Activated CD4-positive, alpha-beta memory T cell treated with anti-CD3 and anti-CD28 coated beads for 36 hours (primary cell): ENCODE measurements at regions not wholly inside any gene's neighbourhood (a gene's known extent, or its start where the extent isn't known, plus 50 kb on each side); places are given as distances from the start of the nearest gene placed in this dataset.

Experiments used
- CTCF ChIA-PET: fragments of 350-600 bp; sonication (Branson Sonifier 250); formaldehyde crosslinking; loops from one replicate; lab custom pipeline; 2021; ENCODE audit warnings: antibody characterized with exemption, inconsistent platforms; lab: Charles Lee
- POLR2A ChIA-PET: fragments of 350-600 bp; sonication (Branson Sonifier 250); formaldehyde crosslinking; loops from one replicate; lab custom pipeline; 2021; ENCODE audit warnings: antibody characterized with exemption; lab: Charles Lee
- DNase-seq: peaks from one replicate; pipeline ENCODE4 v3.0.0-alpha.2; 2020
- H3K27ac Mint-ChIP-seq: one replicate; pipeline ENCODE4 v1.8.0; 2021; ENCODE audit warnings: mixed read lengths
- H3K27me3 Mint-ChIP-seq: one replicate; pipeline ENCODE4 v1.8.0; 2021; ENCODE audit warnings: mixed read lengths
- H3K36me3 Mint-ChIP-seq: one replicate; pipeline ENCODE4 v1.8.0; 2021; ENCODE audit warnings: mixed read lengths
- H3K4me1 Mint-ChIP-seq: one replicate; pipeline ENCODE4 v1.8.0; 2021; ENCODE audit warnings: low read depth, mixed read lengths
- H3K4me3 Mint-ChIP-seq: one replicate; pipeline ENCODE4 v1.8.0; 2021; ENCODE audit warnings: mild to moderate bottlenecking, mixed read lengths
- H3K9me3 Mint-ChIP-seq: one replicate; pipeline ENCODE4 v1.8.0; 2021; ENCODE audit warnings: mixed read lengths
- intact Hi-C: fragments of 100-400 bp; cut with micrococcal nuclease; formaldehyde crosslinking; loops from one replicate; pipeline ENCODE4 v1.15.1; 2023

- intact Hi-C loops: no loop called here
- peaks cover 1% of the 10 kb centered on the region for H3K27me3 Mint-ChIP-seq
- ChIA-PET POLR2A (no interaction called here), CTCF (no interaction called here)
- H3K9me3 Mint-ChIP-seq: no peaks in the 10 kb centered on the region
- no peak overlapping the region for H3K27ac Mint-ChIP-seq
- H3K4me3 Mint-ChIP-seq: no peak overlapping the region
- no peaks in the 10 kb centered on the region for H3K4me1 Mint-ChIP-seq
- H3K36me3 Mint-ChIP-seq: no peaks in the 10 kb centered on the region
- no peak for DNase-seq
Measured at GRCh38 chr4:24701683-24702082, 93.7 kb upstream of the SOD3 start.

- POLR2A ChIA-PET: no interaction called here
- intact Hi-C loops: no loop called here
- peaks cover 1% of the 10 kb centered on the region for H3K27me3 Mint-ChIP-seq
- H3K36me3 Mint-ChIP-seq: no peaks in the 10 kb centered on the region
- CTCF ChIA-PET: no interaction called here
- H3K9me3 Mint-ChIP-seq: no peaks in the 10 kb centered on the region
- H3K4me3 Mint-ChIP-seq: no peak overlapping the region
- H3K4me1 Mint-ChIP-seq: no peaks in the 10 kb centered on the region
- DNase-seq: no peak
- H3K27ac Mint-ChIP-seq: no peak overlapping the region
Measured at GRCh38 chr4:24702281-24702680, 93.1 kb upstream of the SOD3 start.

- CTCF ChIA-PET: no interaction called here
- Mint-ChIP-seq H3K9me3 (no peaks in the 10 kb centered on the region), H3K27ac (no peak overlapping the region), H3K4me1 (no peaks in the 10 kb centered on the region), H3K27me3 (peaks cover 1% of the 10 kb centered on the region), H3K4me3 (no peak overlapping the region), H3K36me3 (no peaks in the 10 kb centered on the region)
- intact Hi-C loops: no loop called here
- POLR2A ChIA-PET: no interaction called here
- DNase-seq: no peak
Measured at GRCh38 chr4:24703298-24703697, 92.1 kb upstream of the SOD3 start.

GRCh38 chr4:24704149-24704548 is 91.2 kb upstream of the SOD3 start:
- Mint-ChIP-seq H3K4me3 (no peak overlapping the region), H3K27ac (no peak overlapping the region), H3K4me1 (no peaks in the 10 kb centered on the region), H3K9me3 (peaks cover 4% of the 10 kb centered on the region), H3K27me3 (peaks cover 5% of the 10 kb centered on the region), H3K36me3 (no peaks in the 10 kb centered on the region)
- DNase-seq: no peak
- POLR2A ChIA-PET: no interaction called here
- CTCF ChIA-PET: no interaction called here
- intact Hi-C loops: no loop called here

- H3K27ac Mint-ChIP-seq: no peak overlapping the region
- H3K27me3 Mint-ChIP-seq: peaks cover 4% of the 10 kb centered on the region
- H3K36me3 Mint-ChIP-seq: no peaks in the 10 kb centered on the region
- ChIA-PET CTCF (interaction anchor here (0.6 kb wide), 1 partner anchor 235 kb away, joined by 4 read pairs; no protein-coding TSS in a partner anchor), POLR2A (no interaction called here)
- no peak overlapping the region for H3K4me3 Mint-ChIP-seq
- peaks cover 4% of the 10 kb centered on the region for H3K9me3 Mint-ChIP-seq
- H3K4me1 Mint-ChIP-seq: no peaks in the 10 kb centered on the region
- no peak for DNase-seq
- intact Hi-C loops: no loop called here
Measured at GRCh38 chr4:24705016-24705753, 90.2 kb upstream of the SOD3 start.

- H3K4me1 Mint-ChIP-seq: no peaks in the 10 kb centered on the region
- ChIA-PET CTCF (no interaction called here), POLR2A (no interaction called here)
- H3K36me3 Mint-ChIP-seq: peaks cover 1% of the 10 kb centered on the region
- DNase-seq: no peak
- peaks cover 5% of the 10 kb centered on the region for H3K27me3 Mint-ChIP-seq
- peaks cover 24% of the 10 kb centered on the region for H3K9me3 Mint-ChIP-seq
- no peak overlapping the region for H3K27ac Mint-ChIP-seq
- no peak overlapping the region for H3K4me3 Mint-ChIP-seq
- intact Hi-C loops: no loop called here
Measured at GRCh38 chr4:24713604-24714003, 81.8 kb upstream of the SOD3 start.

GRCh38 chr4:24719615-24720014 is 75.8 kb upstream of the SOD3 start:
- peaks cover 10% of the 10 kb centered on the region for H3K9me3 Mint-ChIP-seq
- intact Hi-C loops: no loop called here
- no peak for DNase-seq
- peaks cover 5% of the 10 kb centered on the region for H3K27me3 Mint-ChIP-seq
- H3K4me3 Mint-ChIP-seq: no peak overlapping the region
- H3K4me1 Mint-ChIP-seq: no peaks in the 10 kb centered on the region
- CTCF ChIA-PET: no interaction called here
- H3K36me3 Mint-ChIP-seq: peaks cover 1% of the 10 kb centered on the region
- POLR2A ChIA-PET: no interaction called here
- H3K27ac Mint-ChIP-seq: no peak overlapping the region

GRCh38 chr4:24720436-24720835 is 74.9 kb upstream of the SOD3 start:
- H3K27ac Mint-ChIP-seq: no peak overlapping the region
- peaks cover 6% of the 10 kb centered on the region for H3K27me3 Mint-ChIP-seq
- no peaks in the 10 kb centered on the region for H3K36me3 Mint-ChIP-seq
- ChIA-PET POLR2A (no interaction called here), CTCF (no interaction called here)
- peaks cover 3% of the 10 kb centered on the region for H3K9me3 Mint-ChIP-seq
- DNase-seq: no peak
- H3K4me3 Mint-ChIP-seq: no peak overlapping the region
- no peaks in the 10 kb centered on the region for H3K4me1 Mint-ChIP-seq
- intact Hi-C loops: no loop called here

GRCh38 chr4:24720979-24721378 is 74.4 kb upstream of the SOD3 start:
- Mint-ChIP-seq H3K4me3 (no peak overlapping the region), H3K9me3 (no peaks in the 10 kb centered on the region), H3K36me3 (no peaks in the 10 kb centered on the region), H3K27me3 (peaks cover 6% of the 10 kb centered on the region), H3K4me1 (no peaks in the 10 kb centered on the region), H3K27ac (no peak overlapping the region)
- ChIA-PET POLR2A (no interaction called here), CTCF (no interaction called here)
- intact Hi-C loops: no loop called here
- DNase-seq: no peak

GRCh38 chr4:24722026-24722568 is 73.3 kb upstream of the SOD3 start:
- CTCF ChIA-PET: no interaction called here
- Mint-ChIP-seq H3K27me3 (peaks cover 6% of the 10 kb centered on the region), H3K36me3 (no peaks in the 10 kb centered on the region), H3K27ac (no peak overlapping the region), H3K9me3 (no peaks in the 10 kb centered on the region), H3K4me1 (no peaks in the 10 kb centered on the region), H3K4me3 (no peak overlapping the region)
- intact Hi-C loops: no loop called here
- no peak for DNase-seq
- POLR2A ChIA-PET: no interaction called here

- H3K4me3 Mint-ChIP-seq: no peak overlapping the region
- CTCF ChIA-PET: interaction anchor here (0.9 kb wide), 1 partner anchor 29 kb away, joined by 3 read pairs; no protein-coding TSS in a partner anchor
- H3K9me3 Mint-ChIP-seq: no peaks in the 10 kb centered on the region
- no peak for DNase-seq
- peaks cover 8% of the 10 kb centered on the region for H3K27me3 Mint-ChIP-seq
- no peak overlapping the region for H3K27ac Mint-ChIP-seq
- POLR2A ChIA-PET: no interaction called here
- no peaks in the 10 kb centered on the region for H3K36me3 Mint-ChIP-seq
- H3K4me1 Mint-ChIP-seq: no peaks in the 10 kb centered on the region
- intact Hi-C loops: no loop called here
Measured at GRCh38 chr4:24727390-24728224, 67.8 kb upstream of the SOD3 start.

GRCh38 chr4:24729119-24729730 is 66.1 kb upstream of the SOD3 start:
- H3K27ac Mint-ChIP-seq: no peak overlapping the region

More at GRCh38 chr4:24729119-24729730, 66.1 kb upstream of the SOD3 start:
- POLR2A ChIA-PET: no interaction called here
- intact Hi-C loops: no loop called here
- Mint-ChIP-seq H3K9me3 (no peaks in the 10 kb centered on the region), H3K4me3 (no peak overlapping the region), H3K4me1 (no peaks in the 10 kb centered on the region), H3K27me3 (peaks cover 8% of the 10 kb centered on the region), H3K36me3 (no peaks in the 10 kb centered on the region)
- CTCF ChIA-PET: no interaction called here
- DNase-seq: no peak
